ENCODE measurements at regions not wholly inside any gene's neighbourhood (a gene's known extent, or its start where the extent isn't known, plus 50 kb on each side); places are given as distances from the start of the nearest gene placed in this dataset.

DNA sequence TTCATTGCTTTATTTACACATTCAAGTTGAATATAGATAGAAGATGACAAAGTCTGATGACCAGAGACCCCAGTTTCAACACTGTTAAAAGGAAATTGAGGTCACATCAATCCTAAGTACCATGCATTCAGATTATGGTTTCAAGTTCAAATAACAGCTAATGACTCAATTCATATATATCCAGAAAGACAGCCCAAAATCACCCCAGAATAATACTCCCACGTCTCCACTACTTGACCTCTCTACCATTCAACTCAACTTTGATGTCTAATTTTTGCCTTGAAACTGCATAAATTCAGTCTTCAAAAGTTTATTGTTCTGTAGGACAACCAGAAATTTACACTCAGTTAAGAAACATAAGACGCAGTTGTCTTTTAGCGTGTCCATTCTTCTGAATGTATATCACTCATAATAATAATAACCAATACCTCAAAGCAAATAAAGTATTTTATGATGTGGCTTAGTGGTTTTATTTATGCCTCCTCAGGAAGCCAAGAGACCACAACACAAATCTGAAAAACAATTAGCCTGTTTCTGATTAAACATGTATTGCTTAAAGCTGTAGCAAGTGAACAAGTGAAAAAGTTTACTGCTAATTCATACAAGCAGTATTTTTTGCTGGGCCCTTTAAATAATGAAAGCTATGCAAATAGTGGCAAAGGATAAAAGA is 569.0 kb downstream of the LTN1 start:
- Histone ChIP-seq H4K20me1 (ENCODE audit: insufficient read depth, low read length) (no peaks in the 10 kb centered on the region), H3K9me3 (ENCODE audit: insufficient read depth, low read depth, low read length) (no peaks in the 10 kb centered on the region), H3K79me2 (ENCODE audit: insufficient read depth, low read length) (no peaks in the 10 kb centered on the region), H3K9ac (ENCODE audit: low read length) (no peak overlapping the region), H3K27me3 (ENCODE audit: insufficient read depth, low read length) (no peaks in the 10 kb centered on the region), H3K27ac (ENCODE audit: low read depth, low read length) (no peak overlapping the region), H3K4me2 (ENCODE audit: low read length) (peak overlapping the region; percentile 0), H3K4me3 (ENCODE audit: insufficient read depth, low read depth, low read length) (no peak overlapping the region), H3K36me3 (ENCODE audit: insufficient read depth, low read length) (no peaks in the 10 kb centered on the region), H3K4me1 (ENCODE audit: insufficient read depth, low read length) (no peaks in the 10 kb centered on the region), H2AFZ (ENCODE audit: low read depth, low read length) (no peak overlapping the region)
- no peak overlapping the region for H3K4me3 Mint-ChIP-seq (ENCODE audit: unreplicated experiment)
- no peak overlapping the region for H3K27ac Mint-ChIP-seq (ENCODE audit: unreplicated experiment)
- no peaks in the 10 kb centered on the region for H3K9me3 Mint-ChIP-seq (ENCODE audit: unreplicated experiment)
- no peaks in the 10 kb centered on the region for H3K36me3 Mint-ChIP-seq (ENCODE audit: low read depth, unreplicated experiment)
- H3K27me3 Mint-ChIP-seq (ENCODE audit: low read depth, unreplicated experiment): no peaks in the 10 kb centered on the region
- DNase-seq (ENCODE audit: low read depth) (no peak), FAIRE-seq (no peak)
- no peak for TF ChIP-seq EZH2 (IDR thresholded peaks at IDR 0.05; ENCODE audit: insufficient read depth, low read length)
- TF ChIP-seq, protein P1, sequence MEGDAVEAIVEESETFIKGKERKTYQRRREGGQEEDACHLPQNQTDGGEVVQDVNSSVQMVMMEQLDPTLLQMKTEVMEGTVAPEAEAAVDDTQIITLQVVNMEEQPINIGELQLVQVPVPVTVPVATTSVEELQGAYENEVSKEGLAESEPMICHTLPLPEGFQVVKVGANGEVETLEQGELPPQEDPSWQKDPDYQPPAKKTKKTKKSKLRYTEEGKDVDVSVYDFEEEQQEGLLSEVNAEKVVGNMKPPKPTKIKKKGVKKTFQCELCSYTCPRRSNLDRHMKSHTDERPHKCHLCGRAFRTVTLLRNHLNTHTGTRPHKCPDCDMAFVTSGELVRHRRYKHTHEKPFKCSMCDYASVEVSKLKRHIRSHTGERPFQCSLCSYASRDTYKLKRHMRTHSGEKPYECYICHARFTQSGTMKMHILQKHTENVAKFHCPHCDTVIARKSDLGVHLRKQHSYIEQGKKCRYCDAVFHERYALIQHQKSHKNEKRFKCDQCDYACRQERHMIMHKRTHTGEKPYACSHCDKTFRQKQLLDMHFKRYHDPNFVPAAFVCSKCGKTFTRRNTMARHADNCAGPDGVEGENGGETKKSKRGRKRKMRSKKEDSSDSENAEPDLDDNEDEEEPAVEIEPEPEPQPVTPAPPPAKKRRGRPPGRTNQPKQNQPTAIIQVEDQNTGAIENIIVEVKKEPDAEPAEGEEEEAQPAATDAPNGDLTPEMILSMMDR (IDR thresholded peaks at IDR 0.05; ENCODE audit: insufficient read depth, low read depth, low read length): no peak
- H3K4me1 Mint-ChIP-seq (ENCODE audit: low read depth, unreplicated experiment): peaks cover 15% of the 10 kb centered on the region

- H3K4me1 Mint-ChIP-seq (ENCODE audit: low read depth, unreplicated experiment): peaks cover 4% of the 10 kb centered on the region
- H3K9me3 Mint-ChIP-seq (ENCODE audit: unreplicated experiment): no peaks in the 10 kb centered on the region
- Histone ChIP-seq H3K4me3 (ENCODE audit: insufficient read depth, low read depth, low read length) (no peak overlapping the region), H3K9ac (ENCODE audit: low read length) (no peak overlapping the region), H3K4me2 (ENCODE audit: low read length) (no peak overlapping the region), H4K20me1 (ENCODE audit: insufficient read depth, low read length) (no peaks in the 10 kb centered on the region), H3K79me2 (ENCODE audit: insufficient read depth, low read length) (no peaks in the 10 kb centered on the region), H3K4me1 (ENCODE audit: insufficient read depth, low read length) (no peaks in the 10 kb centered on the region), H3K27ac (ENCODE audit: low read depth, low read length) (no peak overlapping the region), H3K36me3 (ENCODE audit: insufficient read depth, low read length) (no peaks in the 10 kb centered on the region), H3K27me3 (ENCODE audit: insufficient read depth, low read length) (no peaks in the 10 kb centered on the region), H2AFZ (ENCODE audit: low read depth, low read length) (no peak overlapping the region), H3K9me3 (ENCODE audit: insufficient read depth, low read depth, low read length) (no peaks in the 10 kb centered on the region)
- TF ChIP-seq, protein P1 (IDR thresholded peaks at IDR 0.05; ENCODE audit: insufficient read depth, low read depth, low read length): no peak
- TF ChIP-seq EZH2 (IDR thresholded peaks at IDR 0.05; ENCODE audit: insufficient read depth, low read length): no peak
- no peak for FAIRE-seq
- H3K27me3 Mint-ChIP-seq (ENCODE audit: low read depth, unreplicated experiment): no peaks in the 10 kb centered on the region
- no peaks in the 10 kb centered on the region for H3K36me3 Mint-ChIP-seq (ENCODE audit: low read depth, unreplicated experiment)
- no peak for DNase-seq (ENCODE audit: low read depth)
- no peak overlapping the region for H3K27ac Mint-ChIP-seq (ENCODE audit: unreplicated experiment)
- no peak overlapping the region for H3K4me3 Mint-ChIP-seq (ENCODE audit: unreplicated experiment)
Measured at GRCh38 chr21:28421716-28422524, 570.8 kb downstream of the LTN1 start.

GRCh38 chr21:28419811-28420210 is 572.9 kb downstream of the LTN1 start:
- Mint-ChIP-seq H3K4me1 (ENCODE audit: low read depth, unreplicated experiment) (peaks cover 4% of the 10 kb centered on the region), H3K9me3 (ENCODE audit: unreplicated experiment) (no peaks in the 10 kb centered on the region), H3K36me3 (ENCODE audit: low read depth, unreplicated experiment) (no peaks in the 10 kb centered on the region), H3K4me3 (ENCODE audit: unreplicated experiment) (no peak overlapping the region), H3K27me3 (ENCODE audit: low read depth, unreplicated experiment) (no peaks in the 10 kb centered on the region), H3K27ac (ENCODE audit: unreplicated experiment) (no peak overlapping the region)
- Histone ChIP-seq H2AFZ (ENCODE audit: low read depth, low read length) (no peak overlapping the region), H4K20me1 (ENCODE audit: insufficient read depth, low read length) (no peaks in the 10 kb centered on the region), H3K27ac (ENCODE audit: low read depth, low read length) (no peak overlapping the region), H3K36me3 (ENCODE audit: insufficient read depth, low read length) (no peaks in the 10 kb centered on the region), H3K4me3 (ENCODE audit: insufficient read depth, low read depth, low read length) (no peak overlapping the region), H3K79me2 (ENCODE audit: insufficient read depth, low read length) (no peaks in the 10 kb centered on the region), H3K9me3 (ENCODE audit: insufficient read depth, low read depth, low read length) (no peaks in the 10 kb centered on the region), H3K4me2 (ENCODE audit: low read length) (no peak overlapping the region), H3K4me1 (ENCODE audit: insufficient read depth, low read length) (no peaks in the 10 kb centered on the region), H3K27me3 (ENCODE audit: insufficient read depth, low read length) (no peaks in the 10 kb centered on the region), H3K9ac (ENCODE audit: low read length) (no peak overlapping the region)
- no peak for FAIRE-seq
- DNase-seq (ENCODE audit: low read depth): no peak
- no peak for TF ChIP-seq EZH2 (IDR thresholded peaks at IDR 0.05; ENCODE audit: insufficient read depth, low read length)
- TF ChIP-seq, protein P1 (IDR thresholded peaks at IDR 0.05; ENCODE audit: insufficient read depth, low read depth, low read length): no peak
